GM19240 (cell line): ENCODE measurements at regions not wholly inside any gene's neighbourhood (a gene's known extent, or its start where the extent isn't known, plus 50 kb on each side); places are given as distances from the start of the nearest gene placed in this dataset.

Experiments
- DNase-seq: peaks from one replicate; pipeline ENCODE4 v3.0.0; 2011; ENCODE audit warnings: low spot score; ENCODE audit not compliant: insufficient read length

DNA sequence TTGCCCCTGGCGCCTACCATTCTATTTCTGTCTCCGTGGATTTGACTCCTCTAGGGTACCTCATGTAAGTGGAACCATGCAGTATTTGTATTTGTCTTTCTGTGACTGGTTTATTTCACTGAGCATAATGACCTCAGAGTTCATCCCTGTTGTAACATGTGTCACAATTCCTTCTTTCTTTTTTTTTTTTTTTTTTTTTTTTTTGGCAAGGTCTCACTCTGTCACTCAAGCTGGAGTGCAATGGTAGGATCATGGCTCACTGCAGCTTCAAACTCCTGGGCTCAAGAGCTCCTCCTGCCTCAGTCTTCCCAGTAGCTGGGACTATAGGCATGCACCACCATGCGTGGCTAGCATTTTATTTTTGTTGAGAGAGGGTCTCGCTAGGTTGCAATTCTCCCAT lies 74.0 kb upstream of the SEPTIN5 start:
- no peak for DNase-seq

DNA sequence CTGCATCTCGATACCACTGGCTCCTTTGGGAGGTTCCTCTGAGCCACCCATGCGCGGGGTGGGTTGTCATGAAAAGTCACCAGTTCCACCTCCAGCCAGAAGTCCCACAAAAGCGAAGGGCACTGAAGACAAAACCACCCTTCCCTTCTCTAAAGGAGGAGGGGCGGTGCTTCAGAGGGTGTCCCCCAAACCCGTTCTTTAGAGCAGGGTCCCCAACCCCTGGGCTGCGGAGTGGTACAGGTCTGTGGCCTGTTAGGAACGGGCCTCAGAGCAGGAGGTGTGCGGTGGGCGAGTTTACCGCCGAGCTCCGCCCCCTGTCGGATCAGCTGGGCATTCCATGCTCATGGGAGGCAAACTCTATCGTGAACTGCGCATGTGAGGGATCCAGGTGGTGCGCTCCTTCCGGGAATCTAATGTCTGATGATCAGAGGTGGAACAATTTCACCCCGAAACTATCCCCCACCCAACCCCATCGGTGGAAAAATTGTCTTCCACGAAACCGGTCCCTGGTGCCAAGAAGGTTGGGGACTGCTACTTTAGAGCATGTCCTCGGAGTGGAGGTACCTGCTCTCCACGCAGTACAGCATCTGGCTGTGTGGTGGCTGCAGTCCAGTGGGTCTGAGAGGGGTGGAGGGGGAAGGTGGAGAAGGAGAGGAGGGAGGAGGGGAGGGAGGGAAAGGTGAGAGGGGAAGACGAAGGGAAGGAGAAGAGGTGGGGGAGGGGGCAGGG lies 72.9 kb upstream of the SEPTIN5 start:
- DNase-seq, result no peak

DNA sequence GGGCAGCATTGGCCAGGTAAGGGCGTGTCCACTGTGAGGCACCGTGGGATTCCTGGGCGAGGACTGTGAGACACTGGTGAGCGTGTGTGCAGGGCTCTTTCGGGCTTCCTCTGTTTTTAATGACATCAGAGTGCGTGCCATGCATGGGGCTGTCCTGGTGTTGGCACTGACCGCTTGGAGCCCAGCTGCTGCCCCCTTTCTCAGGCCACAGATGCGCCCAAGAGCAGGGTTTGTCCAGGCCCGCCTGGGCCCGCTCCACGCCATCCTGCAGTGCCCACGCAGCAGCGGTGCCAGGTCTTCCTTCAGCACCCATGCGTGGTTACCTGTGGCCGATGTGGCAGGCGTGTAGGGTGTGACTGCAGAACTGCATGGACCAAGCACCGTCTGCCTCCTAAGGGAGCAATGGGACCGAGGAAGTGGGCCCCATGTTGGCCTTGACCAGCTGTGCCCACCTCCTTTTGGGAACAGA lies 72.3 kb upstream of the SEPTIN5 start:
- no peak for DNase-seq

DNA sequence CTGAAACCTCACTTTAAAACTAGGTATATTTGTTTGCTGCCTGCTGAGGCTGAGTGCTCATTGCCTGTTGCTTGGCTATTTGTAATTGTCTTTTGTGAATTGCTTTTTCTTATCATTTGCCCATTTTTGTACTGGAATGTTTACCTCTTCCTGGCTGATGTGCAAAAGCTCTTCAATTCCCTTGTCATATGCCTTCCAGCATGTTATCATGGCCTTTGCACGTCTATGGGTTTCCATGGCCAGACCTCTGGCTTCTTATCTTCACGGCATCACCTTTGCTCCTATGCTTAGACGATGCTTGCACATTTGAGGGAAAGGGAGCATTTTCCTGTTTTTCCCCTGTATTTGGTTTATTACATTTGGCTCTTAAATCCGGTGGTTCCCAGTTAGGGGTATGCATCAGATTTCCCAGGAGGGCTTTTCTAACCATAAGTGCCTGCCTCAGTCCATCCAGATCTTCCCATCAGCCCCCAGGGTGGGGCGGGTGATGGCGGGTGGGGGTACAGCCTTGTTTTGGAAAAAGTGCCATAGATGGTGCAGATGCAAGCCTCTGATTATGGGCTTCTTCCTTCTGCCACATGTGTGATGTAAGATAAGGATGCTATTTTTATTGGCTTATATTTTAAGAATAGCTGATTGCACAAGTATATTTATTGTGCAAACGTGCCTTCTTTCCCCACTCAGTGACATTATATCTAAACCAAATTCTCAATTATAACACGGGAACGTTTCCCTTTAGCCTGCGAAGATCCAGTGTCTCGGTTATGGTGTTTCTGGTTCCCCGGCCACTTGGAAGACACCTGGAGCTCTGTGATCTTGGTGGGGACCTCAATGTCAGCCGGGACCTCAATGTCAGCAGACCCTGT lies 70.6 kb upstream of the SEPTIN5 start:
- no peak for DNase-seq

DNA sequence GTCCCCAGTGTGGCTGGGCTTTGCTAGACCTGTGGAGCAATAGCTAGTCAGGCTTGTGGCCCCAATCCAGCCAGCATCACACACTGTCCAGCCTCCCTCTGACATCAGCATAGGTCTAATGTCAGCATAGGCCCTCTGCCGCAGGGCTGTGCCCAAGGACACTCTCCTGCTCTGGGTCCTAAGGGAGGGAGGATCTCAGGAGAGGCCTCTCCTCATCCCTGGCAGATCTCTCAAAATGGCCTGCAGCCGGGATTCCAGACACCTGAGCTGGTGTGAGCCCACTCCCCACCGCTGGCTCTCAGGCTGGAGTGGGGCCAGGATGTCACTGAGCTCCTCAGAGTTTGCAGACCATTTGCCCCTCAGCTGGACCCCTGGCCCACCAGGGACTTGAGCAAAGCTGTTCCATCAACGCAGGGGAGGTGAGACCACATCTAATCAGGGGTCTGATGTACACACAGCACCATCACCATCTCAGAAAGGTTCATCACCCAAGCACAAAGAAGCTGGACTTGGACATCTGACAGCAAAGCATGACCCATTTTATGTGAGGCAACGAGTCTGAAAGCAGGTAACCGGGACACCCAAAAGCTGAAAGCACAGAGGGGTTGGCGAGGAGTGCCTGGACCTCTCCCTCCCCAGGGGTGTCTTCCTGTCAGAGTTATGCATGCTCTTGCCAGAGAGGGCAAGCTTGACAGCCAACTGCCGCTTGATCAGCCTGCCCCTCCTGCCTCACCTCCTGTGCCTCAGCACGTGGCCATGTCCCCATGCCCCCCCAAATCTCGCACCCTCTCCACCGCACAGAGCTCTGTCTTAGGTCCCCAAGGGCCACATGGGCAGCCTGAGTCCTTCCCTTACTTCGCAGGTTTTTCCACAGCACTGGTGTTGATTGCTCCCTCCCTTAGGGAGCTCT lies 69.7 kb upstream of the SEPTIN5 start:
- DNase-seq, result no peak

DNA sequence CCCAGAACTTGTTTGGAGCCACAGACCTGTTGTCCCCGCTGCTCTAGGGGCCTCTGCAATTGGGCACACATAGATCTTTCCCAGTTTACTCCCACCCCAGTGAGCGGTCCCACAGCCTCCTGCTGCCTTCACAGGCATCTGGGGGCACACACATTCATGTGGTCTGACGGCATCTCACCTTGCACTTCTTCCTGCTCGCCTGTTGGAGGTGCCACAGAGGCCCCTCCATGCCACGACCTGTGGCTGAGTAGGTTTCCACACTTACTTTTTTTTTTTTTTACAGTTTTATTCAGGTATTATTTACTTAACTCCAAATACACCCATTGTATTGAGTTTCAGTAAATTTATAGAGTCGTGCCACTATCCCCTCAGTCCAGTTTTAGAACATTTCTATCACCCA lies 68.9 kb upstream of the SEPTIN5 start:
- no peak for DNase-seq

DNA sequence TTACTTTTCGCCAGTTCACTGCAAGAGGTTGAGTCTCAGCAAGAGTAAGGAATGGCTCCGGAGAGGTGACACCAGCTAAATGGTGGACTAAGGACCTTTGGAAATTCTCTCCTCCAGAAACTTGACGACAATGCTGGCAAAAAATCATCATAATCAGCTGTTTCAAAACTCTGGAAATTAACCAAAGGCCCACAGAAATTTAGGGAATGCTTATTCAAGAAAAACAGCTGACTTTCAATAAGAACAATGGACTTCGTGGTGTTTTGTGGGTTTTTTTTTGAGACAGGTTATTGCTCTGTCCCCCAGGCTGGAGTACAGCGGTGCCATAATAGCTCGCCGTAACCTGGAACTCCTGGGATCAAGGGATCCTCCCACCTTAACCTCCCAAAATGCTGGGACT lies 68.4 kb upstream of the SEPTIN5 start:
- no peak for DNase-seq

DNA sequence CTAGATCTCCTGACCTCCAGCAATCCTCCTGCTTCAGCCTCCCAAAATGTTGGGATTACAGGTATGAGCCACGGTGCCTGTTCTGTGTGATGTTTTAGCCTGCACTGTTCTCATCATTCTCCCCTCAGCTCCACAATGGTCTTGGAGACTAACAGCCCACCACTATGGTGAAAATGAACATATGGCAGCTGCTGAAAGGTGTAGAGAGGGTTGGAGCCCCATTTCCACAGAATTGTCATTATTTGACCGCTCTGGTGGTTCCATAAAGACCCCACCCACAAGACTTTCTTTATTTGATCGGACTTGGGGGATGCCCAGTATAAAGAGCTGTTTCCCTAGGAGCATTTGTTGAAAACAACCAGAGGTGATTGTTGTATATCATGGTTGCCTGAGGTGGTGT lies 67.9 kb upstream of the SEPTIN5 start:
- DNase-seq, result no peak

DNA sequence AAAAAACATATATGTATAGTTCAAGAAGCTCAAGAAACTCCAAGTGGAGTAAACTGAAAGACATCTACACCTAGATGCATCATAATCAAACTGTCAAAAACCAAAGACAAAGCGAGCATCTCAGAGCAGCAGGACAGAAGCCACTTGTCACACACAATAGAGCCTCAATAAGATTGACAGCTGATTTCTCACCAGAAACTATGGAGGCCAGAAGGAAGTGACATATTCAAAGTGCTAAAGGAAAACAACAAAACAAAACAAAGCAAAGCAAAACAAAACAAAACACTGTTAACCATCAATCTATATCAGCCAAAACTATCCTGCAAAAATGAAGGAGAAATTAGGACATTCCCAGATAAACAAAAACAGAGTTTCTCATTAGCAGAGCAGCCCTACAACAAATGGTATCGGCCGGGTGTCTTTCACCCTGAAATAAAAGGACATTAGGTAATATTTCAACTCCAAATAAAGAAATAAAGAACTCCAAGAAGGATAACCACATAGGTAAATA lies 65.8 kb upstream of the SEPTIN5 start:
- no peak for DNase-seq

DNA sequence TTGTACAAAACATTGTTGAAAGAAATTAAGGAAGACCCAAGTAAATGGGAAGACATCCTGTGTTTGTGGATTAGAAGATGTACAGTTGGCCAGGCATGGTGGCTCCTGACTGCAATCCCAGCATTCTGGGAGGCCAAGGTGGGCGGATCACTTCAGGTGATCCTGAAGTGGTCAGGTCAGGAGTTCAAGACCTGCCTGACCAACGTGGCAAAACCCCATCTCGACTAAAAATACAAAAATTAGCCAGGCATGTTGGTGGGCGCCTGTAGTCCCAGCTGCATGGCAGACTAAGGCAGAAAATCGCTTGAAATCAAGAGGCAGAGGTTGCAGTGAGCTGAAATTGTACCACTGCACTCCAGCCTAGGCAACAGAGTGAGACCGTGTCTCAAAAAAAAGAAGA lies 62.0 kb upstream of the SEPTIN5 start:
- DNase-seq, result no peak

DNA sequence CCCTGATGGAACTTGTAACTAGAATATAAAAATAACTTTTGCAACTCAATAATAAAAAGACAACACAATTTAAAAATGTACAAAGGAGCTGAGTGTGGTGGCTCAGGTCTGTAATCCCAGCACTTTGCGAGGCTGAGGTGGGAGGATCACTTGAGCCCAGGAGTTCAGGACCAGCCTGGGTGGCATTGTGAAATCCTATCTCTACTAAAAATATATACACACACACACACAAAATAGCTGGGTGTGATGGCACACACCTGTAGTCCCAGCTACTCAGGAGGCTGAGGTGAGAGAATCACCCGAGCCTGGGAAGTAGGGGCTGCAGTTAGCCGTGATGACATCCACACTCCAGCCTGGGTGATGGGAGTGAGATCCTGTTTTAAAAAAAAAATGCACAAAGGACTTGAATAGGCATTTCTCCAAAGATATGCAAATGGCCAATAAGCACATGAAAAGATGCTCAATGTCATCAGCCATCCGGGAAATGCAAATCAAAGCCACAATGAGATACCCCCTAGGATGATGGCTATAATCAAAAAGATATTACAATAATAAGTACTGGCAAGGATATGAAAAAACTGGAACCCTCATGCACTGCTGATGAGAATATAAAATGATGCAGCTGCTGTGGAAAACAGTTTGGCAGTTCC lies 59.8 kb upstream of the SEPTIN5 start:
- DNase-seq, result no peak

DNA sequence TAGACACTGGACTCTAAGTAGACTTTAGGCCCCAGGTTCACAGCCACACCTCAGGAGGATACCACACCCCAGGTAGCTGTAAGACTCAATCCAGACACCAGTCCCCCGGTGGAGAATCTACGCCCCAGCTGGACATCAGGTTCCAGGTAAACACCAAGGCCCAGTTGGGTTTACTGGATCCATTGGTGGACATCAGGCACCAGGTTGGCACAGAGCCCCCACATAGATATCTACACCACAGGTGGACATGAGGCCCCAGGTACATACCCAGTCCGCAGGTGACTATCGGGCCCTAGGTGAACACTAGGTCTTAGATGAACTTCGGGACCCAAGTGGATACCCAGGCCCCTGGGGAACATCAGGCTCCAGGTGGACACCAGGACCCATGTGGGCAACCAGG lies 58.9 kb upstream of the SEPTIN5 start:
- no peak for DNase-seq

DNA sequence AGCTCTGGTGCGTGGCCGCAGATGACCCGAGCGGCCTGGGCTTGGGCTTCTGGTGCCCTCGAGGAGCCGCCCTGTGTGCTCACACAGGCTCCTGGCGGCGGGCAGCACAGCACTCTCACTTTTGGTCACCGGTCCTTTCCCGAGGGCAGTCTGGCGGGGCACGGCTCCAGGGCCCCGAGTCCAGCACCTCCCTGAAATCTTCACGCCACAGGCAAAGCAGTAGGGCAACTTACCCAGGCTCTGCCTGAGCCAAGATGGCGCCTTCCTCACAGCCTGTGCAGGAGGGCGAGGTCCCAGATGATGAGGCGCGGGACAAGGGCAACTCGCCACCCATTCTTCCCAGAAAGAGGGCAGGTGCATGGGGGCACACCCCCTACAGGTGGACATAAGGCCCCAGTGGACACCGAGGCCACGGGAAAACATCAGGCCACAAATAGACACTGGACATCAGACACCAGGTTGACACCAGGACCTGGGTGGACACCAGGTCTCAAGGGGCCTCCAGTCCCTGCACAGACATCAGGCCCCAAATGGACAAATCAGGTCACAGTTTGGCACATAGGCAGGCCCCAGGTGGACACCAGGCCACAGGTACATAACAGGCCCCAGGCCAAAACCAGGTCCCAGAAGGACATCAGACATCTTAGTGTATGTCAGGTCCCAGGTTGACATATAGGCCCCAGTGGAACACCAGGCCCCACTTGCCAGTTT lies 57.6 kb upstream of the SEPTIN5 start:
- no peak for DNase-seq

DNA sequence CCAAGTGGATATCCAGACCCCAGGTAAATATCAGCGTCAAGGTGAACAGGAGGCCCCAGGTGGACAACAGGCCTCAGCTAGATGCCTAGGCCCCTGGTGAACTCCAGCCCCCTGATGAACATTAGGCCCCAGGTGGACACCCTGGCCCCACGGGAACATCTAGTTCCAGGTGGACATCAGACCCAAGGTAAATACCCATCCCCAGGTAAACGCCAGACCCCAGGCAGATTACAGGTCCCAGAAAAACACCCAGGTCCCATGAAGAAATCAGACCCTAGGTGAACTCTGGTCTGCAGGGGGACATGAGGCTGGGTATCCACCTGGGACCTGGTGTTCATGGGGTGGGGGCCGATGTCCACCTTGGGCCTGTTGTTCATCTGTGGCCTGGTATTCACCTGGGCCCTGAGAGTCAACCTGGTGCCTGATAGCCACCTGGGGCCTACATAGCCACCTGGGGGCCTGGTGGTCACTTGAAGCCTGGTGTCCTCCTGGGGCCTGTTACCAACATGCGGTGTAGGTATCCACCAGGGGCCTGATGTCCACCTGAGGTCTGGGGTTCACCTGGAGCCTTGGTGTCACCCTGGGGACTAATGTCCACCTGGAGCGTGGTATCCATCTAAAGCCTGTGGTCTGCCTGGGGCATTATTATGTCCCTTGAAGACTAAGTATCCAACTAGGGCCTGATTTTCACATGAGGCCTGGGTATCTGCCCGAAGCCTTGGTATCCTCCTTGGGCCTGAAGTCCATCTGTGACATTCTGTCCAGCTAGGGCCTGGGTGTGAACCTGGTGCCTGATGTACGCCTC lies 56.8 kb upstream of the SEPTIN5 start:
- no peak for DNase-seq

DNA sequence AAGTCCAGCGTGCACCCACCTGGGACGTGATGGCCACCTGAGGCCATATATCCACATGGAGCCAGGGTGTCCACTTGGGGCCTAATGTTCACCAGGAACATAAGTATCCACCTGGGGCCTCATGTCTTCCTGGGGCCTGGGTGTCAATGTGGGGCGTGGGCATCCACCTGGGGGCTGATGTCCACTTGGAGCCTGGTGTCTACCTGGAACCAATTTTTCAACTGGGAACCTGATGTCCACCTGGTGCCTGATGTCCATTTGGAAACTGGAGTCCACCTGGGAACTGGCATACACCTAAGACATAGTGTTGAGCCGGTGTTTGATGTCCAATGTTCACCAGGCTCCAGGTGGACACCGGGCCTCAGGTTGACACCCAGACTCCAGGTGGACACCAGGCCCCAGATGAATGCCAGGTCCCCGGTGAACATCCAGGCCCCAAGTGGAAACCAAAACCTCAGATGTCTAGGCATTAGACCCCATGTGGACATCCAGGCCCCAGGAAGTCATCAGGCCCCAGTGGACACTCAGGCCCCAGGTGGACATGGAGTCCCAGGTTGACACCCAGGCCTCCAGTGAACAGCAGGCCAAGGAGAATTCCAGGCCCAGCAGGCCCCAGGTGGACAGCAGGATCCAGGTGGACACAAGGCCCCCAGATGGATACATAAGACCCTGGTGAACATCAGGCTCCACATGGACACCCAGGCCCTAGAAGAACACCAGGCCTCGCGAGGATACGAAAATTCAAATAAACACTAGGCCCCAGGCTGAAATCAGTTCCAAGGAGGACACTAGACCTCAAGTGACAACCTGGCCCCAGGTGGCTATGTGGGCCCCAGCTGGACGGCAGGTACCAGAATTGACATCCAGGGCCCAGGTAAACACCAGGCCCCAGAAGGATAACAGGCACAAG lies 56.0 kb upstream of the SEPTIN5 start:
- no peak for DNase-seq

DNA sequence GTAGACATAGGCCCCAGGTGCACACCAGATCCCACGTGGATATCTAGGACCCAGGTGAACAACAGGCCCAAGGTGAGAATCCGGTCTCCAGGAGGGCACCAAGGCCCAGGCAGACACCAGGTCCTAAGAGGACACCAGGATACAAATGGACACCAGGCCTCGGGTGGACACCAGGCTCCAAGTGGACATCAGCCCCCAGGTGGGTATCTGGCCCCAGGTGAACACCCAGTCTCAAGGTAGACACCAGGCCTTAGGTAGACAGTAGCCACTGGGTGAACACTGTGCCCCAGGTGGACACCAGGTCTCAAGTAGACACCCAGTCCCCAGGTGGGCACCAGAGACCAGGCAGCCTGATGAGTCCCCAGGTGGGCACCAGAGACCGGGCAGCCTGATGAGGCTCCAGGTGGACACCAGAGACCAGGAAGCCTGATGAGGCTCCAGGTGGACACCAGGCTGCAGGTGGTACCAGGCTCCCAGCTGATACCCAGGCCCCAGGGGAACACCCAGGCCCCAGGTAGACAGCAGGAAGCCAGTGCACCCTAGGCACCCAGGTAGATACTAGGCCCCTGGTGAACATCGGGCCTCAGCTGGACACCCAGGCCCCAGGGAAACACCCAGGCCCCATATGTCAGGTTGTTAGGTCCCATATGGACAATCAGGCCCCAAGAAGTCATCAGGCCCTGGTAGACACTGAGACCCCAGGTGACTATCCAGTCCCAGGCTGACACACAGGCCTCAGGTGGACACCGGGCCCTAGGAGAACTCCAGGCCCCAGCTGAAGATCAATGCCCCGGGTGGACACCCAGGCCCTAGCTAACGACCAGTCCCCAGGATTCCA lies 55.1 kb upstream of the SEPTIN5 start:
- no peak for DNase-seq

DNA sequence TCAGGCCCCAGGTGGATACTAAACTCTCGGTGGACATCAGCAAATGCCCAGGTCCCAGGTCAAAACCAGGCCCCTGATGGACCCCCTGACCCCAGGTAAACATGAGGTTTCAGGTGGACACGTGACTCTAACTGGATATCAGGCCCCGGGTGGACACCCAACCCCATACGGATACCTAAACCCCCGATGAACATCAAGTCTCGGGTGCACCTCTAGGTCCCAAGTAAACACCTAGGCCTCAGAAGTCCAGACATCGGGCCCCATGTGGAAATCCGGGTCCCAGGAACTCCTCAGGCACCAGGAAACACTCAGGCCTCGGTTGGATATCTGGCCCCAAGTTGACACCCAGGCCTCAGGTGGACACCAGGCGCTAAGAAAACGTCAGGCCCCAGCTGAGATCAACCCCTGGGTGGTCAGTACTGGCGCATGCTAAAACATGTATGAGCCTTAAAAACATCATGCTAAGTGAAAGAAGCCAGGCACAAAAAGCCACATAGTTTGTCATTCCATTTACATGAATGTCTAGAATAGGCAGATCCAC lies 54.4 kb upstream of the SEPTIN5 start:
- DNase-seq, result no peak
